Body of pancreas (tissue), 4 donors: ENCODE measurements at regions not wholly inside any gene's neighbourhood (a gene's known extent, or its start where the extent isn't known, plus 50 kb on each side); places are given as distances from the start of the nearest gene placed in this dataset.

Source experiments
- ATAC-seq: fragments of 150-250 bp; one replicate; pipeline ENCODE4 v1.9.1; 2016
- DNase-seq, 4 donors: peaks; one replicate each; pipeline ENCODE4 v3.0.0-alpha.2; 2019
- H3K27ac ChIP-seq, 4 donors: fragments of 200-600 bp; sonication (generic); 1 replicate in 3 of 4; 2 replicates in 1 of 4; pipeline versions ENCODE4 v1.5.1 to v1.6.1; 2016 to 2019; ENCODE audit warnings: mild to moderate bottlenecking in 1 of 4, mixed read lengths in 1 of 4, moderate library complexity in 1 of 4
- H3K27me3 ChIP-seq, 2 donors: fragments of 200-600 bp; sonication (generic); one replicate each; pipeline ENCODE4 v1.6.0; 2016; ENCODE audit warnings: mild to moderate bottlenecking in 1 of 2
- H3K36me3 ChIP-seq, 2 donors: fragments of 200-600 bp; sonication (generic); replicated peaks in 1 of 2; 2 replicates each; pipeline ENCODE4 v1.5.1; 2016; ENCODE audit warnings: low read depth in 2 of 2; ENCODE audit not compliant: insufficient read depth in 1 of 2
- H3K4me1 ChIP-seq: fragments of 200-600 bp; sonication (generic); one replicate; pipeline ENCODE4 v1.6.0; 2016
- H3K4me3 ChIP-seq, 2 donors: fragments of 200-600 bp; sonication (generic); 1 replicate in 1 of 2; 2 replicates in 1 of 2; pipeline ENCODE4 v1.5.1; 2016 to 2019
- H3K9me3 ChIP-seq, 3 donors: fragments of 200-600 bp; sonication (generic); 1 replicate in 2 of 3; 2 replicates in 1 of 3; pipeline ENCODE4 v1.5.1; 2016
- POLR2A ChIP-seq, 3 donors: fragments of 450-650 bp; IDR thresholded peaks; one replicate each; pipeline ENCODE4 v1.6.1; 2016; ENCODE audit warnings: antibody characterized with exemption in 3 of 3, mild to moderate bottlenecking in 2 of 3
- WGBS, 2 donors: methylation state at CpG; one replicate each; pipeline ENCODE4 v1.1.5; 2017; 5-methylcytosine and 5-hydroxymethylcytosine counted together
- intact Hi-C: fragments of 100-400 bp; cut with DNase I; formaldehyde crosslinking; loops from one replicate; pipeline ENCODE4 v1.15.1; 2023
- TF ChIP-seq, protein P1 (sequence below), 7 experiments: fragments of 450-650 bp in 4 of 7; fragments of 200-600 bp in 3 of 7; sonication (generic) in 3 of 7; IDR thresholded peaks; one replicate each; pipeline ENCODE4 v1.5.1; 2016 to 2019; ENCODE audit warnings: antibody characterized with exemption in 7 of 7

DNA sequence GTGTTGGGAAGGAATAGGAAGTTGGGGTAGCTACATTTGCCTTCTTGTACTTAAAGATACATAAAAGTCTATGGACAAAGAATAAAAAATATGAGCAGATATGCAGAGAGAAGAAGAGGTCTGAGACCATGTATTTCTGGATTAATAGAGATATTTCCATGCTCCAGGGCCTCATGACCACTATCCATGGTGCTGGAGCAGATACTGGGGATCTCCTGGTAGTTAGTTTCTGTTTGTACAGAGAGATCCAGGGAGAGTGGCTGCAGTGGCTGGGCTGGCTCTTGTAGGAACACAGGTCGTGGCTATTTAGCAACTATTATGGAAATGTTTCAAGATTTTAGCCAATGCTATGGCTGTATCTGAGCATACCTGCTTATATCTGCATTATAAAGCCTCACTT is 184.2 kb upstream of the TMEM161B start:
- no peaks in the 10 kb centered on the region for H3K27me3 ChIP-seq
- no peaks in the 10 kb centered on the region for H3K36me3 ChIP-seq
- ATAC-seq (no peak), DNase-seq (no peak)
- H3K9me3 ChIP-seq, result no peaks in the 10 kb centered on the region
- intact Hi-C loops, result no loop called here
- no peak overlapping the region for H3K27ac ChIP-seq
- no peaks in the 10 kb centered on the region for H3K4me1 ChIP-seq
- no peak for TF ChIP-seq POLR2A (IDR thresholded peaks at IDR 0.05)
- TF ChIP-seq, protein P1, sequence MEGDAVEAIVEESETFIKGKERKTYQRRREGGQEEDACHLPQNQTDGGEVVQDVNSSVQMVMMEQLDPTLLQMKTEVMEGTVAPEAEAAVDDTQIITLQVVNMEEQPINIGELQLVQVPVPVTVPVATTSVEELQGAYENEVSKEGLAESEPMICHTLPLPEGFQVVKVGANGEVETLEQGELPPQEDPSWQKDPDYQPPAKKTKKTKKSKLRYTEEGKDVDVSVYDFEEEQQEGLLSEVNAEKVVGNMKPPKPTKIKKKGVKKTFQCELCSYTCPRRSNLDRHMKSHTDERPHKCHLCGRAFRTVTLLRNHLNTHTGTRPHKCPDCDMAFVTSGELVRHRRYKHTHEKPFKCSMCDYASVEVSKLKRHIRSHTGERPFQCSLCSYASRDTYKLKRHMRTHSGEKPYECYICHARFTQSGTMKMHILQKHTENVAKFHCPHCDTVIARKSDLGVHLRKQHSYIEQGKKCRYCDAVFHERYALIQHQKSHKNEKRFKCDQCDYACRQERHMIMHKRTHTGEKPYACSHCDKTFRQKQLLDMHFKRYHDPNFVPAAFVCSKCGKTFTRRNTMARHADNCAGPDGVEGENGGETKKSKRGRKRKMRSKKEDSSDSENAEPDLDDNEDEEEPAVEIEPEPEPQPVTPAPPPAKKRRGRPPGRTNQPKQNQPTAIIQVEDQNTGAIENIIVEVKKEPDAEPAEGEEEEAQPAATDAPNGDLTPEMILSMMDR (IDR thresholded peaks at IDR 0.05), result no peak
- 10 to 17% methylated on average over 1 of the region's 1 CpG for WGBS, 2 donors
- H3K4me3 ChIP-seq, result no peak overlapping the region

DNA sequence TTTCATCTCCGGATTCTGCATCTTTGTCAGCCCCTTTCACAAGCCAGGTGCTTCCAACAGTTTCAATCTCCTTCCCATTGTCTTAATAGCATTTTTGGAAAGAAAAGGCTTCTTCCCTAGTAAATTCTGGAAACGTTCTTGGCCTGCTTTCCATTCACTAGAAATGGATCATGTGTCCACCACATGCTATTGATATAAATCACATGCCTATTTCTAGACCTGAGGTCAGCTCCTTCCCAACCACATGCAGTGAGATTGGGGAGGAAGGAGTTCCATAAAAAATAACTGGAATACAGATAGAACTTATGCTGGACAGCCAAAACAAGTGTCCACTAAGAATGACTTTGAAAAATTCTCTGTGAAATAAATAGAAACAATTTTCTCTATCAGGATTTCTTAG is 181.6 kb upstream of the TMEM161B start:
- H3K27ac ChIP-seq, result no peak overlapping the region
- no peak for ATAC-seq
- no peak overlapping the region for H3K4me3 ChIP-seq
- WGBS, 2 donors, result 34 to 38% methylated on average over 2 of the region's 2 CpGs
- no peaks in the 10 kb centered on the region for H3K4me1 ChIP-seq
- DNase-seq, result no peak
- no peaks in the 10 kb centered on the region for H3K27me3 ChIP-seq
- H3K9me3 ChIP-seq, result no peaks in the 10 kb centered on the region
- no peaks in the 10 kb centered on the region for H3K36me3 ChIP-seq
- no peak for TF ChIP-seq POLR2A (IDR thresholded peaks at IDR 0.05)
- TF ChIP-seq, protein P1 (IDR thresholded peaks at IDR 0.05), result no peak
- intact Hi-C loops, result no loop called here

- H3K36me3 ChIP-seq, result no peaks in the 10 kb centered on the region
- no peaks in the 10 kb centered on the region for H3K4me1 ChIP-seq
- no peaks in the 10 kb centered on the region for H3K9me3 ChIP-seq
- no peak overlapping the region for H3K4me3 ChIP-seq
- intact Hi-C loops, result no loop called here
- H3K27ac ChIP-seq, result no peak overlapping the region
- no peaks in the 10 kb centered on the region for H3K27me3 ChIP-seq
- no peak for TF ChIP-seq POLR2A (IDR thresholded peaks at IDR 0.05)
- TF ChIP-seq, protein P1 (IDR thresholded peaks at IDR 0.05), result no peak
- 41 to 42% methylated on average over 1 of the region's 1 CpG for WGBS, 2 donors
- DNase-seq, result no peak
- no peak for ATAC-seq
Observed at GRCh38 chr5:88438006-88438405, 169.4 kb upstream of the TMEM161B start.

- Histone ChIP-seq H3K4me3 (no peak overlapping the region), H3K27ac (no peak overlapping the region), H3K36me3 (no peaks in the 10 kb centered on the region), H3K27me3 (no peaks in the 10 kb centered on the region), H3K9me3 (no peaks in the 10 kb centered on the region), H3K4me1 (no peaks in the 10 kb centered on the region)
- no peak for TF ChIP-seq POLR2A (IDR thresholded peaks at IDR 0.05)
- TF ChIP-seq, protein P1 (IDR thresholded peaks at IDR 0.05), result no peak
- intact Hi-C loops, result no loop called here
- 79 to 98% methylated on average over 2 of the region's 2 CpGs for WGBS, 2 donors
- DNase-seq, result no peak
- ATAC-seq, result no peak
Observed at GRCh38 chr5:88436290-88436689, 167.6 kb upstream of the TMEM161B start.

DNA sequence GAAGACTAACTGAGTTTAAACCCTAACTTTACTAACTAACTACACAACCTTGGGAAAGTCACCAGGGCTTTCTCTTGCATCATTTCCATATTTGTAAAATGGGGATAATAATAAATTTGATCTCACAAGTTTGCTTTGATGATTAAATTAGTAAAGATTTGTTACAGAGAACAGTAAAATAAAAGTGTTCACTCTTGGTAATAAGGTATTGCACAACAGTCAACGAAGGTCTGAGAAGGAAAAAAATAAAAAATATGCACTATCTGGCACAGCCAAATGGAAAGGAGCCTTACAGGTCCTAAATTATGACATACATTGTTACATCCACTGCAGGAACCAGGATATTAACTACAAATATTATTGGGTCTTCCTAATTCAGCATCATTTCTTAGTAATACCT is 160.0 kb upstream of the TMEM161B start:
- ATAC-seq (no peak), DNase-seq (no peak)
- H3K4me1 ChIP-seq, result no peaks in the 10 kb centered on the region
- intact Hi-C loops, result no loop called here
- no peaks in the 10 kb centered on the region for H3K36me3 ChIP-seq
- H3K9me3 ChIP-seq, result no peaks in the 10 kb centered on the region
- no peak overlapping the region for H3K4me3 ChIP-seq
- H3K27ac ChIP-seq, result no peak overlapping the region
- TF ChIP-seq, protein P1 (IDR thresholded peaks at IDR 0.05), result no peak
- no peak for TF ChIP-seq POLR2A (IDR thresholded peaks at IDR 0.05)
- no peaks in the 10 kb centered on the region for H3K27me3 ChIP-seq
- 43 to 45% methylated on average over 1 of the region's 1 CpG for WGBS, 2 donors
